ENCODE measurements at regions not wholly inside any gene's neighbourhood (a gene's known extent, or its start where the extent isn't known, plus 50 kb on each side); places are given as distances from the start of the nearest gene placed in this dataset.

GRCh38 chr15:69586721-69587120 lies 134.1 kb downstream of the RPLP1 start:
- no peak for TF ChIP-seq CTCF (IDR thresholded peaks at IDR 0.05; ENCODE audit: borderline replicate concordance, insufficient read depth, low read depth, low read length)
- no peak overlapping the region for H3K4me3 ChIP-seq (ENCODE audit: low read depth, low read length)

GRCh38 chr15:69587723-69588426 lies 135.3 kb downstream of the RPLP1 start:
- no peak for TF ChIP-seq CTCF (IDR thresholded peaks at IDR 0.05; ENCODE audit: borderline replicate concordance, insufficient read depth, low read depth, low read length)
- no peak overlapping the region for H3K4me3 ChIP-seq (ENCODE audit: low read depth, low read length)

GRCh38 chr15:69590201-69590710 lies 137.6 kb downstream of the RPLP1 start:
- no peak for TF ChIP-seq CTCF (IDR thresholded peaks at IDR 0.05; ENCODE audit: borderline replicate concordance, insufficient read depth, low read depth, low read length)

GRCh38 chr15:69590932-69591524 lies 138.4 kb downstream of the RPLP1 start:
- TF ChIP-seq CTCF (IDR thresholded peaks at IDR 0.05; ENCODE audit: borderline replicate concordance, insufficient read depth, low read depth, low read length) = no peak
- H3K4me3 ChIP-seq (ENCODE audit: low read depth, low read length) = no peak overlapping the region

More at GRCh38 chr15:69590201-69590710, 137.6 kb downstream of the RPLP1 start:
- H3K4me3 ChIP-seq (ENCODE audit: low read depth, low read length) = no peak overlapping the region

- no peak overlapping the region for H3K4me3 ChIP-seq (ENCODE audit: low read depth, low read length)
- no peak for TF ChIP-seq CTCF (IDR thresholded peaks at IDR 0.05; ENCODE audit: borderline replicate concordance, insufficient read depth, low read depth, low read length)
Observed at GRCh38 chr15:69591905-69592508, 139.4 kb downstream of the RPLP1 start.

GRCh38 chr15:69592954-69593353 lies 140.3 kb downstream of the RPLP1 start:
- H3K4me3 ChIP-seq (ENCODE audit: low read depth, low read length) = no peak overlapping the region
- no peak for TF ChIP-seq CTCF (IDR thresholded peaks at IDR 0.05; ENCODE audit: borderline replicate concordance, insufficient read depth, low read depth, low read length)
